ENCODE measurements at regions not wholly inside any gene's neighbourhood (a gene's known extent, or its start where the extent isn't known, plus 50 kb on each side); places are given as distances from the start of the nearest gene placed in this dataset.

DNA sequence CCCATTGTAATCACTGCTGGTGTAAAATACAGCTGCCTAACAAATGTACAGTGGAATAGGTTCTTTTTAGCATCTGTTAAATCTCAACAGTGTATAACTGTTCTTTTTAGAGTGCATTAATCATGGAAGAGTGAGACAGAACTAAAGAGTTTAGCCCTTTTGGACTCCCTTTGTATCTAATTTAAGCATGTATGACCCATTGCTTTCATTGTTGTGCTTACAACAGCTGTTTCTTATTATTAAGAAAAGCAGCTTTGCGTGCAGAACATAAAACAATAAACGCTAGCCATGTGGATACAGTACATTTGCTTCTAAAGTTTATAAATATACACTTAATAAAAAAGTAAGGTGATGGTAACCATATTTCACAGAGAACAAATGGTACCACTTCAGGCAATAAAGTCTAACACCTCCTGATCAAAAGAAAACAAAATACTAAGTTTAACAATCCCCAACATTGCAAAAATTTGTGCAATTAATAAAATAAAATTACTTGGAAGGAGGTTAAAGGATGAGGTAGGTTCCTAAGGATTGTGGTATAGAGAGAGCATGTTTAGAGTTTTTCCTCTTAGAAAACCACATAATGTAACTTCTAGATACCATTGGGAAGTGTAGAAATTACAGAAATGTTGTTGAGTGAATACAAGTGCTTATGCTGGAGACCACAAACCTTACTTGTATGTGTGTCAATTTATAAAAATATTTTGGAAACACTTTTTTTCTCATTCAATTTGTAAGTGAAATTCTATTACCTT, 448.7 kb downstream of the SLC6A15 start:
- TF ChIP-seq REST (IDR thresholded peaks at IDR 0.05; ENCODE audit: insufficient read depth in 1 of 2, low read depth in 2 of 2, low read length in 2 of 2) (no peak), POLR2AphosphoS5 (IDR thresholded peaks at IDR 0.05; ENCODE audit: low read depth, low read length) (no peak), SIN3A (IDR thresholded peaks at IDR 0.05; ENCODE audit: borderline replicate concordance, insufficient read depth, low read length) (no peak)

Measured in PFSK-1 (cell line).